ENCODE measurements at regions not wholly inside any gene's neighbourhood (a gene's known extent, or its start where the extent isn't known, plus 50 kb on each side); places are given as distances from the start of the nearest gene placed in this dataset.

GRCh38 chr4:189850239-189850856 is 90.3 kb upstream of the FRG1 start:
- no peak for TF ChIP-seq CTCF (conservative IDR thresholded peaks at IDR 0.05; ENCODE audit: low read depth, low read length)
- no peak for TF ChIP-seq POLR2A (IDR thresholded peaks at IDR 0.05; ENCODE audit: low read depth, low read length)
- TF ChIP-seq RAD21 (IDR thresholded peaks at IDR 0.05; ENCODE audit: low read length), result no peak
- no peak for TF ChIP-seq SMC3 (IDR thresholded peaks at IDR 0.05; ENCODE audit: low read depth, low read length)
- TF ChIP-seq CHD1 (IDR thresholded peaks at IDR 0.05; ENCODE audit: low read depth, low read length), result no peak
- no peak for TF ChIP-seq RFX5 (IDR thresholded peaks at IDR 0.05; ENCODE audit: low read depth, low read length)
- TF ChIP-seq, protein P1, sequence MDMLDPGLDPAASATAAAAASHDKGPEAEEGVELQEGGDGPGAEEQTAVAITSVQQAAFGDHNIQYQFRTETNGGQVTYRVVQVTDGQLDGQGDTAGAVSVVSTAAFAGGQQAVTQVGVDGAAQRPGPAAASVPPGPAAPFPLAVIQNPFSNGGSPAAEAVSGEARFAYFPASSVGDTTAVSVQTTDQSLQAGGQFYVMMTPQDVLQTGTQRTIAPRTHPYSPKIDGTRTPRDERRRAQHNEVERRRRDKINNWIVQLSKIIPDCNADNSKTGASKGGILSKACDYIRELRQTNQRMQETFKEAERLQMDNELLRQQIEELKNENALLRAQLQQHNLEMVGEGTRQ (IDR thresholded peaks at IDR 0.05; ENCODE audit: low read depth, low read length), result no peak
- no peak for TF ChIP-seq RCOR1 (IDR thresholded peaks at IDR 0.05; ENCODE audit: insufficient replicate concordance, low read length)
- TF ChIP-seq ELK1 (IDR thresholded peaks at IDR 0.05; ENCODE audit: borderline replicate concordance, low read depth, low read length), result no peak
- no peak for TF ChIP-seq NFE2L2 (IDR thresholded peaks at IDR 0.05; ENCODE audit: low read depth, low read length)
- no peak for TF ChIP-seq MAFK (IDR thresholded peaks at IDR 0.05; ENCODE audit: low read depth, low read length)

Measured in IMR-90 (cell line).